ENCODE measurements at regions not wholly inside any gene's neighbourhood (a gene's known extent, or its start where the extent isn't known, plus 50 kb on each side); places are given as distances from the start of the nearest gene placed in this dataset.
A peak's percentile ranks its signal among the peaks of the same experiment; 100 is the strongest.

DNA sequence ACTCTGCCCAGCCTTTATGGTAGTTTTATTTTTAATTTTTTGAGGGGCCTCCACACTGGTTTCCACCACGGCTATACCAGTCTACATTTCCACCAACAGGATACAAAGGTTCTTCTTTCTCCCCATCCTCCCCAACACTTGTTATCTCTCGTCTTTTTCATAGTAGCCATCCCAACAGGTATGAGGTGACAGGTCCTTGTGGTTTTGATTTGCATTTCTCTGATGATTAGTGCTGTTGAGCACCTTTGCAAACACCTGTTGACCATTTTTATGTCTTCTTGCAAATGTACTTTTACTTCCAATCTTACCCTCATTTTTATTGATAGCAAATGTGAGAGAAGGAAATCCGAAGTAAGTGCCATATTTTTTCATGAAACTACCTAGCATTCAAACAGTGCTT, 195.4 kb upstream of the PREP start:
- no peak for DNase-seq

DNA sequence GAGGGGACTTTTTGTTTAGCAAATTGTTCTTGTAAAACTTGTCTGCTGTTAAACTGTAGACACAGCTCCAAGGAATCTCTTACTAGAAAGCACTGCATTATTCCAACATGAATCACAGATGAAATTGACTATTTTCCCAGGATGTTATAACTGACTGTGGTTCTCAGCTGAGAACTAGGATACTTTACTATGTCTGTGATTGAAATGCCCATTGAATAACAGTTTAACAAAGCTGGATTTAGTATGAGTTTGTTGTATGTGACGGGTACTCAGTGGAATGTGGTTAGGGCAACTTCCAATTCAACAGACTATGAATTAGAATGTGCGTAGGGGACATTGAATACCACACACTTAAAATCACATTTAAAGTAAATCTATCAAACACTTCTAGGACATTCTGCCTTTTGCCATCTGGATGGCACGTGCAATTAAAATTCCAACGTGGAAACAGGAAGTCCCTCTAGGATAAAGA, 193.4 kb upstream of the PREP start:
- no peak for DNase-seq

DNA sequence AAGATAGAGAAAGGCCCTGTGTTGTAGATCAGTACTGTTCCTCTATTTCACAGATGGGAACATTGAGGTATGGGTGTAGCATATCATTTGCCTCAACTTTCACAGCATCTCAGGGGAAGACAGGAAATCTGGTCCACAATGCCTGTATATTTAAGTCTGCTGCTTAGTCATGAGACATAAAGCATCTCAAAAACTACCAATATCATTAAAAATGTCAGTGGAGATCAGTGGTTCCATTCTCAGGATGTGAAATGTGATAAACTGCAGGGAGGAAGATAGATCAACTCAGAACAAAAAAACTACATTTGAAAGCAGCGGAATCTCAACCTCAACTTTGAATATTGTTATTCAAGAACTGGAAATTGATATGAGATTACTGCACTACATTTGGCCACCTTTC, 192.9 kb upstream of the PREP start:
- no peak for DNase-seq

DNA sequence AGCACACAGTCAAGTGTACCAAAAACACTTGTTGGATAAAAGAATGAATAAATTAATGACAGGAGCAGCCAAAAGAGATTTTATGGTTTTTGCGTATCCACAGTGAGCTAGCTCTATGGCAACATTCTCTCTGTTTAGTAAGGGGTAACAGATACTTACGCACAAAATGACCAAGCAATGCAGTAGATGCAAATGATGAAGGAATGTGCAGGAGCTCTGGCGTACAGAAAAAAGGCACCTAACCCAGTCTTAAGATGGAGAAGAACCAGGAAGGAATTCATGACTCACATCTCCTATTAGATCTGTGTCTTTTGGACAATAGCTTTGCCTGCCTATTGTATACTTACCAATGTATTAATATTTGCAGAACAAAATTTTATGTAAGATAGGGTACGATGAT, 191.9 kb upstream of the PREP start:
- no peak for DNase-seq

DNA sequence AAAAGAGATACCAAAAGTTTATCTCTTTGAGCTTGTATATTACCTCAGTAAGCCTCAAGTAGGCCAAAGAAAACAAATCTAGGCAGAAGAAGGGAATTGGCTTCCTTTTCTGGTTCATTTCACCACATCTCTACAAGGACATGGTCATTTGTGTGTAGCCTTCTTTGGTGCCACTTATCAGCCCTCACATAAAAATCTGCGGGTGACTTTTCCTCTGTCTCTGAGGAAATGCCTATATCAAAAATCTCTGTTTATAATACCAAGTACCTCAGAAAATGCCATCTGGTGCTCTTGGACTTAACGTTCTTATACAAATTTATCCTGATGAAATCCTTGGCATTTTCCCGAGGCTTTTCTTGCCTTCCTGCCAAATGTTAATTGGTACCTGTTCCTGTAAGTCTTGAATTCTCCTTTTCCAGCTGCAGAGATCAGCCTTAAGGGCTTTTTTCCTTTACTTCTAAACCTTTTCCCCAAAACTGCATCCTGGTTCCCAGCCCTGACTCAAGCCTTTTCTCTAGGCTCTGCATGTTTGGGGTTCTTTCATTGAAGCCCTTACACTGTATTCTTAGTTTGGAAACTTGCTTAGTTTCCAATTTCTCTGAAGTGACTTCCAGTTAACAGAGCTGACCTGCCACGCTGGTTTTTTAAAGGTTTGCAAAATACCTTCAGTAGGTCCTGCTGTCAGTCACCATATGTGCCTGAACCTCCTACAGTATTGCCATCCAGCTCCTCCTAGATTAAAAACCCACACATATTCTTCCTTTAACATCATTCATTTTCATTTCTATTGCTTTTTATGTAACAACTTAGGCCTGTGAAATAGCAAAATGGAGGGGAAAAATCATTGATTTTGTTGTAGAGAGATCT, 191.2 kb upstream of the PREP start:
- no peak for DNase-seq

DNA sequence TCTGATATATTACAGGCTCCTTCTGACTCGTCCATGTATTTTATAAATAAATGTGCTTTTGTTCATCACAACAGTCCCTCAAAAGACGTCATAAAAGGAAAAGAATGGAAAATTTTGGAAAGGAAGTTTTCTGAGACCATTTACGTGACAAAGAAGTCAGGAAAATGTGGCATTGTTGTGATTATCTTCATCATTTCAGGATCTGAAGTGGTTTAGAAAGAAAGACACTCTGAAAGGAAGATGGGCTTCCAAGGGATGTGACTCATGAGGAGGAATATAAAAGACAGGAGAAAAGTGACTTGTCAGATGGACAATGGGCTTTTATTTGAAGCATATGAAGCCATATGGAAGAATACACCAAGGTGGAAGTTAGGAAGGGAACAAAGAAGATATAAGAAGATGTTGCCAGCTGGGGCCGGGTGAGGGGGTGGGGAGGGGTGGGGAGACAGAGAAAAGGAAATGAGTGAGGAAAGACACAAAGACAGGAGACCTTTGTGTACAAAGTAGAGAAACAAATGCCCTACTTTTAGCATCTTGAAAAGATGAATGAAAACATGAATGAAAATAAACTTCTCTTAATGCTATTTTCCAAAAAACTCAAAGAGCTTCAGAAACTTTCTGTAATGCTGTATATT, 190.3 kb upstream of the PREP start:
- DNase-seq = no peak

DNA sequence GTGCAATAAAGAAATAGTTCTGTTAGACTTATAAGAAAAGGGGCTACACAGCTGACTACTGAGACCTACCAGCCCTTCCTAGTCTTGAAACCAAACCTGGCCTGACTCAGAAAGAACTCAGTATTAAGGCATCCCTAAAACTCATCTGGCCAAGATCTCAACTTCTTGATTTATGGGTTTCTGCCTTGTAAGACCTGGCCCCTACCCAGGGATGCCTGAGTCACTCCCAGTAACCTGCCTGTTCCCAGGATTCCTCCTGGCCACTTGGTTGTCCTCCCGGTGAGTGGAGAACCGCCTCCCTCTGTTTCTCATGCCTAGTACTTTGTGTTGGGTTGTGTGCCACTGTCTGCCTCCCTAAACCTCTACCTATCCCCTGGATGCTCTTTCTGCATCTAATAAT, 189.4 kb upstream of the PREP start:
- no peak for DNase-seq

DNA sequence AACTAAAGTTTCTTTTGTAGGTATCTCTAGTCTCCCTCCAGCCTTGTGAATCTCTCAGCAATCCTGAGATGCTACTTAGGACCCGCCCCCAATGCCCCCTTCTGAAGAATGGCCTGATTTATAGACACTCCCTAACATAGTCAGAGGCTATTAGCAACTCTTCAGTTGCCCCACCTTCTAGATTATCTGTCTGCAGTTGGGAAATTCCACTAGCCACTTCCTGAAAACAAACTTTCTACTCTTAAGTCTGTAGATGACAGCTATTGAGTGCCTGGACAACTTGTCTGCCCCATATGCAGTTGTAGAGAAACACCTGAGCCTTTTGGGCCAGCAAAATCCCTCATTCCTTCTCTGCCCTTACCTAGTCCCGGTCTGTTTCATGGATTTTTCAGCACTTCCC, 188.2 kb upstream of the PREP start:
- DNase-seq = no peak

DNA sequence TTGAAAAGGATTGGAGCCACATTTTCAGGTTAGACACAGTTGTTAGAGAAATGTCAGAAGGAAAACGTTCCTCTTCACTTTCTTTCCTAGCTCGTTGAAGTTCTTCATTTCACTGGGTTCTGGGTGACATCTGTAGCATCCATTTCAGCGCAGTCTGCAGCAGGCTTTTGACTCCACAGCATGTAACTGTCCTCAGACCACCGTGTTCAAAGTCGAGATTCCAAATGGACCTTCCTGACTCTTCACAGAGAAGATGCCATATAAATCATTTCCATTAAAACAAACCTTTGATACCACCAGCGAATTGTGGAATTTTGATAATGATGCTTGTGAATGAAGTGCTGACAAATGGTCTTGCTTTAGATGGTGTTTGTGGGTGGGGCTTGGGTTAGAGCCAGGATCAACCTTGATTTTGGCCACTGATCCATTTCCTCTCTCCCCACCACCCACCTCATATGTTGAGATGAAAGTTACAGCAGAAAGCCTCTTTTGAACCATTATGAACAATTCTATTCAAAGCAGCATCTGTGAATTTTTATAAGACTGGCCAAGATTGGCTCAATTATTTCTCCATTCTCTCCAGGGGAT, 185.3 kb upstream of the PREP start:
- DNase-seq = no peak

DNA sequence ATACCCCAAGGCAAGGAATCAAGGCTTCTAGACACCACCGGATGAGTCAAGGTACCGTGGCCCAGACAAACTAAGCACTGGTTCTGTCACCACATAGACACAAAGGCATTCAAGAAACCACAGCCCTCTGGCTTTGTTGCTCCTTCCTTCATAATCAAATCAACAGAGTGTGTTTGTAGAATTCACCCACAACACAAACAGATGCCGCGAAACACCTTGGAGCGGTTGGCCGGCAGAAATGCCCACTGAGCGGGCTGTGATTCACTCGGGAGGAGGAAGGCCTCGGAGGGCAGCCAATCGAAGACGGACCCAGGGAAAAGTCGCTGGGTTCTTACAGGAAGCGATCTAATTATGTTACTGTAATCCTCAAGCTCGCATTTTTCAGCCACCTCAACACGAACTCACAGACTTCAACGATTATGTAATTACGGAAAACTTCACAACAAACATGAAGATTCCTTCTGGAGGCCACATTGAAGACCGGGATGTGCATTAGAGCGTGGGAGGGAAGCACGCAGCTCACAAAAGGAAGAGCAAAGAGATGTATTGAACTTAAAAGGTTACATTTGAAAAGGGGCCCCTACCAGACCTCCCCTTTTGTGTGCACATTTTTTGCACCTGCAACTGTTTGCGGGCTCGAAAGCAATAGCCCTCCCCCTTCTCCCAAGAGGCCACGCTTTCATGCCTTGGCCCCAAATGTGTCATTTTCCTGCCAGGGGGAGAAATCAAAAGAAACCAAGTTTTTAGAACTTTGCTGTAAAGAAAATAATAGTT, 184.7 kb upstream of the PREP start:
- peak; percentile 19 for DNase-seq

DNA sequence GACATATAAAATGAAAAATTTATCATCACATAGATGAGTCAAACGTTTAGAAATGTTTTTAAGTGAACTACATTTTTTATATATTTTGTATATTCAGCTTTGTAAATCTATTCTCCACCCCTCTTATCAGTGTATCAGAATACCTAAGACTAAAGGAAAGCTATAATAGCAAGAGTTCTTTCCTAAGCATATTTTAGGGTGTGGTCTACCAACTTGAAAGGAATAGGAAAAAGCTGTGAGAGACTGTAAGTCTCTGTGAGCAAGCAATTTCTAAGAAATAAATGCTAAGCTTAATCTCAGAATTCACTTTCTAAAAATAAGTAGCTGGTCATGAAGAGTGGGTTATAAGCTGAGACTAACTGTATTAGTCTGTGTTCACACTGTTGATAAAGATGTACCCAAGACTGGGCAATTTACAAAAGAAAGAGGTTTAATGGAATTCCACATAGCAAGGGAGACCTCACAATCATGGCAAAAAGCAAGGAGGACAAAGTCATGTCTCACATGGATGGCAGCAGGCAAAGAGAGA, 175.4 kb upstream of the PREP start:
- no peak for DNase-seq

DNA sequence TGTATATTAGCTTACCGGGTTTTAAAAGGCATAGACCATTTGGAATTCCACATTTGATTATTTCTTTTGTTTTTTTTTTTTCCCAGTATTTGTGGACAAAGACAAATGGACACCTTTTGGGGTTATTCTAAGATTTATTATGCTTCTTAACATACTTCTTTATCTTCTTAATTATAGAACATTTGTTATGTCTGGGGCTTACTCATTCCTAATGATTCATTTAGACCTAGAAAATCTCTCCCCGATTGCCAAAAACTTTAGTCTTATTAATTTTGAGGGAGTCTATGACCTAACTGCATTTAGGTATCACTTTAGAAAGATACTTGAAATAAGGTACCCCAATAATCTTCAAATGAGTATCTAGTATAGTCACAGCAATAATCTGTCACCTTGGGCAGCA, 170.7 kb upstream of the PREP start:
- DNase-seq = no peak

DNA sequence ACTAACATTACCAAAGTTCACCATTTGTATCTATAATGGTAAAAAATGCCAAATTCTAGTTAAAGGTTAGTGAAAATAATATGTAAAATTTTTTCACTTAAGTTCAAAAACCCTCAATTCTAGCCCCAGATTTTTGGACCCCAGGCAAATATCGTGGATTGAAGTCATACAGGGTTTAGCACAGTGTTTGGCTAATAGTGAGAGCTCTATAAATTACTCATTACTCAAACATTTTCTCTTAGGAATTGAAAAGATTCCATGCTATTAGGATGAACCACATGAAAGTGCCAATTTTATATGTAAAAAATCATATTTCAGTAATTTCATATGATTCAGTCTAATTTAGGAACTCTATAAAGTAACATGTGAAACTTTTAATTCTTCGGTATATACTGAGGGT, 170.3 kb upstream of the PREP start:
- no peak for DNase-seq

DNA sequence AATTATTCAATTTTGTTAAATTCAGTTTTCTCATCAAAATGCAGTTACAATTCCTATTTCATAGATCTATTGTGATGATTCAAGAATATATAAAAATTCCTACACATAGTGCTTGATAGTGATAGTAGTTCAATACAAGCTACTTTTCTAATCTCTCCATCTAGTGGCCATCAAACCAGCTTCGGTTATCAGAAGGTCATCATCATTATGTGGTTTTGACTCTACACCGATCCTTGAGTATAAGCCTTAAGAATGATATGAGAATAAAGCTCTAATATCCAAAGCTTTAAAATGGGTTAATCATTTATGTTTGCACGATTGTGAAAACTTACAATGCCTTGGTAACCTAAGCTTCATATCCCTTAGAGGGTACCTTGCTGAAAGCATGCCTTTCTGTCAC, 167.5 kb upstream of the PREP start:
- no peak for DNase-seq

DNA sequence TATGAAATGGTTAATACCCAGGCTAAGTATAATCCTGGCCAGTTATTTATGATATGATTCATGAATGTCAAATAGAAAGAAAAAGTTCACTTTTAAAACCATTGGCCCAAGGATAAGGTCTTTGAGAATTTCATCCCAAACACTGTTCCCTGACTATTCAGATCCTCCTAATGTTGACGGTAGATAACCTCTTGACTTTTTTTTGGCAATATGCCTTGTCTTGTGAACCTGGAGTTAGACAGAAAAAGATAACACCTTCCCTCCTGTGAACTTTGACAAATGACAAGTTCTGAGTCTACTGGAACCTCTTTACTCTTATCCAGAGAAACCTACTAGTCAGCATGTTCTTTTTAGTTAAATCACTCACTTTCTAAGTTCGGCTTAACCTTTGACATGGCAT, 166.8 kb upstream of the PREP start:
- no peak for DNase-seq

DNA sequence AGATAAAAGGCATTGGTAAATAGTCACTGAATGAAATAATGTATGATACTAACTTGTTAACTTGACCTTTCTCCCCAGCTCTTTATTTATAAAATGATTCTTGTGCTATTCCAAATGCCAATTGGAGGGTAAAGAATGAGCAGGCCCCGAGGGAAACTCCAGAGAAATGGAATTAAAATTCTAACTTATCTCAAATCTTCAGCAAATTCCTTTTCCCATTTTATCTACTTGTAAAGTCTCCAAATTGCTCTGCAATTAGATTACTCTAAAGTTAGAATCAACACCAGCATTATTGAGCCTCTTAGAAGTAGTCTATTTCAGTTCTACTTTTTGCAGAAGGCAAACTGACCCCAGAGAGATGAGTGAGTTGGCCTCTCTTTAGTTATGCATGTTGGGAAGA, 165.9 kb upstream of the PREP start:
- no peak for DNase-seq

DNA sequence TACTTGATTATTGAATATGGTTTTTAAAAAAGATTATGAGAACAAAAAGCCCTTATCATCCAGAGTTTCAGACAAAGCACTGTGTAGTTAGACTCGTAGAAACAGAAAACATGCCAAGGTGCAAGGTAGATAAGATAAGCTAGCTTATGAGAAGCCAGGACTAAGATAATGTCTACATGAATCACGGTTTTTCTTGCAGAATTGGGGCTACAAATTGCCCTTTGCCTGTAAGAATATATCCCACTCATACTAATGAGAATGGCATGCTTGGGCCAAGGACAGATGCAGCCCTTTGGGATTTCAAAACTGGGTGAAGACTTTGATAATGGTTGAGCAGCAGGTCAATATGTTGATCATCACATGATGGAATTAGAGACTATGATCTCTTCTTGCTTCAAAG, 165.3 kb upstream of the PREP start:
- DNase-seq = no peak

DNA sequence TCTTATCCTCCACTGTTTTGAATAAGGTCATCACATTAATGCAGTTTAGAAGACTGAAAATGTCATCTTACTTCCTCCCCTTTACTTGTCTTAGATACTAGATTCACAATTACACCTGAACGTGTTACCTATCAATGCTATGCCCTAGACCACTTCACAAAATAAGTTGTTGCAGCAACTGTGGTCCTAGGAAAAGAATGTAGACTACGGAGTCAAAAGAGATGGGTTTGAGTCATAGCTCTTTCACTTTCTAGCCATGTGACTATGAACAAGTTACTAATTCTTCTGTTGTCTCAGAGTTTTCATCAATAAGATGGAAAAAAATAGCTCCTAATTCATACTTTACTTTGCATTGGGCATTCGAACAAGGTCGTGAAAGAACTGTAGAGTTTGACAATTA, 164.3 kb upstream of the PREP start:
- DNase-seq = no peak

DNA sequence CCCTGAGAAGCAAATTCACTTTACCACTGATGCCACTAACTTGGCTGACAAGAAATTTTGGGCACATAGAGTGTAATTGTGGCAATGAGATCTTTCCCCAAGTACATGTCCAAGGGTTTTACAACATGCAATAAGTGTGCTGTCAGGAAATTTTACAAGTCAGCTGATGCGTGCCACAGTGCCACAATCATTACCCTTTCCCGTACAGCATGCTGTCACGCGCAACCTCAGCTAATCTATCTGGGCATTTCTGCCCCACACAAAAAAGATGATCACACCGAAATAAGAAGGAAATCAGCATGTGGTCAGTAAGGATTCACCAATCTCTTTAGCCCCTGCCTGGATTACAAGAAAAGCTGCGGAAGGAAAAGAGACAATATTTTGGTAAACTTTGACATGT, 163.6 kb upstream of the PREP start:
- DNase-seq = no peak

DNA sequence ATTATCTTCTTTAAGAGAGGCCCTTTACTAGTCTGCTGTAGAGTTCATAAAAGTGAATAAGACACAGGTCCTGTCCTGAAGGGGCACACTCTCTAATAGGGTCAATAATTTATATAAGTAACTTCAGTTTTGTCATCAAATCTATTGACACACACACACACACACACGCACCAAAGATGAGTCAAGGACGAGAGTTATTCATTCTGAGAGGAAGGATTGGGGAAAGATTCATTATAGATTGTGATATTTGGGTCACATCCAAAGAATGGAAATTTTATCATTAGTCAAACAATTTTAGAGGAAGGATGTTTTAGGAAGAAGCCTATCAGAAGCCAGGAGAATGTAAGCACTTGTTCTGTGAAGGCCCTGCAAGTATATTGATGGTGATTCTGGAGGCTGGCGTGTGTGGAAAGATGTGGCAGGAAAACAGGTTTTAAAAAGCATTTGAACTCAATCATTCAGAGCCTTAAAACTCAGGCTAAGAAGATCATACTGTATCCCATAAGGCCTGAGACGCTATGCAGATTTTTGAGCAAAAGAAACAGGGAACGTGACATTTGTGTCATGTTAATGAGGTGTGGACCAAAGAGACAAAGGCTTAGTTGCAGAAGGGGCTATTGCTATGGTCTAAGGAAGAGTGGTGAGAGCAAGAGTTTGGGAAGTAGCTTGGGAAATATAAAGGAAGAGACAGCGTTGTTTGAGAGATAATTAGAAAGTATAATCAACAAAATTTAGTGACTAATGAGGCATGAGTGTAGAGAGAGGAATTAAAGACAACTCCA, 161.4 kb upstream of the PREP start:
- no peak for DNase-seq

DNA sequence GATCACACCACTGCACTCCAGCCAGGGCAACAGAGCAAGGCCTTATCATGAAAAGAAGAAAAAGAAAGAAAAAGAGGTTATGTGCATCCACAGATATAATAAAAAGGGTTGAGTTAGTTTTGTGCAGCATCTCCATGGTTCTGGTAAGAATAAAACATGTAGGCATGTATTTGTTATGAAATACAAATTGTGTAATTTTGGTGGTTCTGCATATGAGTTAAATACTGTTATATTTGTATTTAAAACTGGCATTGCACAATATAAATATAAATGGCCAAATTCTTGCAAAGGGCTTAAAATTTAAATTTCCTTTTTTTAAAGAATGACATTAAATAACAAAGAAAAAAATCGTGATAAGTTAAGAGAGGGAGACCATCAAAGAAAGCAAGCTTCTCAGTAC, 159.1 kb upstream of the PREP start:
- DNase-seq = no peak

DNA sequence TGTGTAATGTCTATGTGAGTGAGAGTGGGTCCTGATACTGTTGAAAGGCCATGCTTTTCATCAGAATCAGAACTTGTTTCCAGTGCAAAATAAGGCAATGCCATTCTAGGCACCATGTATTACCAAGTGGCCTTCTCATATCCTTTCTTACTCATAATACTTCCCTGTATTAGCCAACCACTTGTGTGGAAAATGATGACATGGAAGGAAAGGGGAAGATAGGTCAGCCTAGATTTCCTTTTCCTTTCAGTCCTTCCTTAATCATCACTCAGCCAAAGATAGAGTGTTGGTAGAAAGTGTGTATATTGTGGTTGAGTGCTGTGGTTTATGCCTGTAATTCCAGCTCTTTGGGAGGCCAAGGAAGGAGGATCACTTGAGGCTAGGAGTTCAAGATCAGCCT, 158.6 kb upstream of the PREP start:
- DNase-seq = no peak

Data from activated CD8-positive, alpha-beta memory T cell treated with anti-CD3 and anti-CD28 coated beads, Interleukin-2, amount 50 U/mL, for 4 hours (primary cell).